Mammary epithelial cell (primary cell): ENCODE measurements at regions not wholly inside any gene's neighbourhood (a gene's known extent, or its start where the extent isn't known, plus 50 kb on each side); places are given as distances from the start of the nearest gene placed in this dataset.

Source experiments
- CTCF ChIP-seq, 2 donors: IDR thresholded peaks in 1 of 2; conservative IDR thresholded peaks in 1 of 2; 2 replicates each; pipeline ENCODE4 v1.5.1; 2011 to 2012; ENCODE audit warnings: inconsistent platforms in 2 of 2, low read length in 2 of 2, mild to moderate bottlenecking in 2 of 2, control low read depth in 1 of 2, low read depth in 1 of 2; ENCODE audit not compliant: insufficient read depth in 1 of 2; ENCODE audit errors: extremely low read depth in 1 of 2
- EZH2 ChIP-seq: IDR thresholded peaks from 2 replicates; pipeline ENCODE4 v1.6.1; 2012; ENCODE audit warnings: low read length, inconsistent platforms, borderline replicate concordance

- TF ChIP-seq CTCF (conservative IDR thresholded peaks at IDR 0.05 in 1 of 2, IDR thresholded peaks at IDR 0.05 in 1 of 2; ENCODE audit: extremely low read depth in 1 of 2, insufficient read depth in 1 of 2, low read depth in 1 of 2, low read length in 2 of 2): no peak
- TF ChIP-seq EZH2: no peak
Measured at GRCh38 chr2:198874472-198874858, 583.3 kb downstream of the SATB2 start.
